Hepatocyte (in vitro differentiated cells): ENCODE measurements at regions not wholly inside any gene's neighbourhood (a gene's known extent, or its start where the extent isn't known, plus 50 kb on each side); places are given as distances from the start of the nearest gene placed in this dataset.

Source experiments
- DNase-seq: peaks from one replicate; pipeline ENCODE4 v3.0.0-alpha.2; 2016; ENCODE audit warnings: low spot score
- H2AFZ ChIP-seq: fragments of 200-600 bp; sonication (generic); 2 replicates; pipeline ENCODE4 v1.6.0; 2016; ENCODE audit warnings: antibody characterized with exemption, mild to moderate bottlenecking
- H3K27ac ChIP-seq: fragments of 200-600 bp; sonication (generic); 2 replicates; pipeline ENCODE4 v1.5.1; 2016; ENCODE audit warnings: mild to moderate bottlenecking
- H3K27me3 ChIP-seq: fragments of 200-600 bp; sonication (generic); 2 replicates; pipeline ENCODE4 v1.6.1; 2016
- H3K36me3 ChIP-seq: fragments of 200-600 bp; sonication (generic); replicated peaks from 2 replicates; pipeline ENCODE4 v1.5.1; 2016; ENCODE audit warnings: low read depth; ENCODE audit not compliant: insufficient read depth
- H3K4me1 ChIP-seq: fragments of 200-600 bp; sonication (generic); 2 replicates; pipeline ENCODE4 v1.5.1; 2016; ENCODE audit warnings: mild to moderate bottlenecking, moderate library complexity; ENCODE audit not compliant: insufficient read depth
- H3K4me2 ChIP-seq: fragments of 200-600 bp; sonication (generic); 2 replicates; pipeline ENCODE4 v1.6.0; 2016
- H3K4me3 ChIP-seq: fragments of 200-600 bp; sonication (generic); 2 replicates; pipeline ENCODE4 v1.5.1; 2016; ENCODE audit warnings: mild to moderate bottlenecking
- H3K79me2 ChIP-seq: fragments of 200-600 bp; sonication (generic); 2 replicates; pipeline ENCODE4 v1.6.0; 2017; ENCODE audit warnings: mild to moderate bottlenecking
- H3K9me2 ChIP-seq: fragments of 200-600 bp; sonication (generic); replicated peaks from 2 replicates; pipeline ENCODE4 v1.6.0; 2017; ENCODE audit warnings: mild to moderate bottlenecking; ENCODE audit not compliant: insufficient read depth
- H3K9me3 ChIP-seq: fragments of 200-600 bp; sonication (generic); 2 replicates; pipeline ENCODE4 v1.5.1; 2016; ENCODE audit warnings: low read depth, mild to moderate bottlenecking
- H4K20me1 ChIP-seq: fragments of 200-600 bp; sonication (generic); 2 replicates; pipeline ENCODE4 v1.6.0; 2016; ENCODE audit warnings: mild to moderate bottlenecking; ENCODE audit not compliant: insufficient read depth, poor library complexity, severe bottlenecking
- EZH2 ChIP-seq: fragments of 200-600 bp; sonication (generic); IDR thresholded peaks from 2 replicates; pipeline ENCODE4 v1.6.1; 2016; ENCODE audit warnings: antibody characterized with exemption, mild to moderate bottlenecking, borderline replicate concordance
- EZH2phosphoT487 ChIP-seq: fragments of 200-600 bp; sonication (generic); IDR thresholded peaks from one replicate; pipeline ENCODE4 v1.6.1; 2018; ENCODE audit warnings: antibody characterized with exemption, mild to moderate bottlenecking, low read depth, moderate library complexity; ENCODE audit not compliant: unreplicated experiment, severe bottlenecking
- WGBS: methylation state at CpG from one replicate; pipeline ENCODE4 v1.1.6; 2016; ENCODE audit warnings: low lambda C conversion rate; ENCODE audit errors: missing lambda C conversion rate; 5-methylcytosine and 5-hydroxymethylcytosine counted together
- TF ChIP-seq, protein P1 (sequence below): fragments of 200-600 bp; sonication (generic); IDR thresholded peaks from 2 replicates; pipeline ENCODE4 v1.5.1; 2016; ENCODE audit warnings: antibody characterized with exemption, mild to moderate bottlenecking; ENCODE audit not compliant: poor library complexity

DNA sequence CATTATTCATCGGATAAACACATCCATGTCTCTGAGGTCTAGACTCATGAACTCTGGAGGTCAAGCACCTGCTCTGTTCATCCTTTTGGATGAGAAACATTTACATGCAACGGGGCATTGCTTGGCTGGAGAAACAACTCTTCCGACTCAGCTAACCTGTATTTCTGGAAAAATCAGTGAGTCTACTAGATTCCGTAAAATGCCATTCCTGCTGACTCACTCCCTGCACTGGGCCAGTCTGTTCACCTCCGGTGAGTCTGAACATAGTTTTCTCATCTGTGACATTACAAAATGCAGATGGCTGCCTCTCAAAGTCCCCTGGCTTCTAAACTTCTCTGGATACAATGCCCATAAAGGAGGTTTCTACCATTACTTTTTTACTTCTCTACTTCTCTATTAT is 185.7 kb upstream of the HS3ST1 start:
- no peak overlapping the region for H2AFZ ChIP-seq
- peak; percentile 69 for DNase-seq
- H3K79me2 ChIP-seq: no peaks in the 10 kb centered on the region
- no peaks in the 10 kb centered on the region for H3K9me3 ChIP-seq
- TF ChIP-seq EZH2phosphoT487 (no peak), EZH2 (no peak)
- TF ChIP-seq, protein P1, sequence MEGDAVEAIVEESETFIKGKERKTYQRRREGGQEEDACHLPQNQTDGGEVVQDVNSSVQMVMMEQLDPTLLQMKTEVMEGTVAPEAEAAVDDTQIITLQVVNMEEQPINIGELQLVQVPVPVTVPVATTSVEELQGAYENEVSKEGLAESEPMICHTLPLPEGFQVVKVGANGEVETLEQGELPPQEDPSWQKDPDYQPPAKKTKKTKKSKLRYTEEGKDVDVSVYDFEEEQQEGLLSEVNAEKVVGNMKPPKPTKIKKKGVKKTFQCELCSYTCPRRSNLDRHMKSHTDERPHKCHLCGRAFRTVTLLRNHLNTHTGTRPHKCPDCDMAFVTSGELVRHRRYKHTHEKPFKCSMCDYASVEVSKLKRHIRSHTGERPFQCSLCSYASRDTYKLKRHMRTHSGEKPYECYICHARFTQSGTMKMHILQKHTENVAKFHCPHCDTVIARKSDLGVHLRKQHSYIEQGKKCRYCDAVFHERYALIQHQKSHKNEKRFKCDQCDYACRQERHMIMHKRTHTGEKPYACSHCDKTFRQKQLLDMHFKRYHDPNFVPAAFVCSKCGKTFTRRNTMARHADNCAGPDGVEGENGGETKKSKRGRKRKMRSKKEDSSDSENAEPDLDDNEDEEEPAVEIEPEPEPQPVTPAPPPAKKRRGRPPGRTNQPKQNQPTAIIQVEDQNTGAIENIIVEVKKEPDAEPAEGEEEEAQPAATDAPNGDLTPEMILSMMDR: no peak
- H4K20me1 ChIP-seq: no peaks in the 10 kb centered on the region
- no peaks in the 10 kb centered on the region for H3K36me3 ChIP-seq
- H3K9me2 ChIP-seq: no peaks in the 10 kb centered on the region
- no peak overlapping the region for H3K4me3 ChIP-seq
- H3K27ac ChIP-seq: peak overlapping the region; percentile 74
- 61% methylated on average over 5 of the region's 5 CpGs for WGBS
- H3K27me3 ChIP-seq: no peaks in the 10 kb centered on the region
- H3K4me2 ChIP-seq: no peak overlapping the region
- peaks cover 14% of the 10 kb centered on the region for H3K4me1 ChIP-seq

DNA sequence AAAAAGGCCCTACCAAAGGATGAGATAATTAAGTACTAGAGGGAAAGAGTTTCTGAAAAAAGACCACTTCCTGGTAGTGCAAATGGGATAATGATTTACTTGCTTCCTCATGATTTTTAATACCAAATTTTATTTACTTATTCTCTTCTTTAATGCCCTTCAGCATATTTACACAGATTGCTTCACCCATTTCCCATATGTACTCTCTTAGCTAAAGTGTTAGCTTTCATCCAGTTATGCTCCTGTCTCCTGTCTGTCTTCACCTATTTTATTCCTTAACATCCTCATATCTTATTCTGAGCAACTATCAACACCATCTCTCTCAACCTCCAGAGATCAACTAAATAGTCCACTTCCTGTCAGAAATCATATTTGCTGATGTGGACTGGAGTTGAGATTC is 183.2 kb upstream of the HS3ST1 start:
- Histone ChIP-seq H3K4me3 (no peak overlapping the region), H3K36me3 (no peaks in the 10 kb centered on the region), H4K20me1 (no peaks in the 10 kb centered on the region), H3K9me2 (no peaks in the 10 kb centered on the region), H3K27me3 (no peaks in the 10 kb centered on the region), H3K9me3 (no peaks in the 10 kb centered on the region), H3K79me2 (no peaks in the 10 kb centered on the region), H3K4me1 (no peaks in the 10 kb centered on the region), H3K27ac (no peak overlapping the region), H2AFZ (no peak overlapping the region), H3K4me2 (no peak overlapping the region)
- TF ChIP-seq EZH2phosphoT487: no peak
- no peak for TF ChIP-seq EZH2
- TF ChIP-seq, protein P1: no peak
- no peak for DNase-seq

DNA sequence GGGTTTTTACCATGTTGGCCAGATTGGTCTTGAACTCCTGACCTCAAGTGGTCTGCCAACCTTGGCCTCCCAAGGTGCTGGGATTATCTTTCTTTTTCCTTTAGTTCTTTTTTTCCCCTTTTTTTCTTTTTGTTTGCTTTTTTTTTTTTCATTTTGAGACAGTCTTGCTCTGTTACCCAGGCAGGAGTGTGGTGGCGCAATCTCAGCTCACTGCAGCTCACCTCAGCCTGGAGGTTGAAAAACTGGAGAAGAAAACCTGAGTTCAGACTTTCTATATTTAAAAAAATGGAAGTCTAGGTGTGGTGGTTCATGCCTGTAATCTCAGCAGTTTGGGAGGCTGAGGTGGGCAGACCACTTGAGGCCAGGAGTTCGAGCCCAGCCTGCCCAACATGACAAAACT is 181.1 kb upstream of the HS3ST1 start:
- H3K4me3 ChIP-seq: no peak overlapping the region
- no peaks in the 10 kb centered on the region for H3K36me3 ChIP-seq
- no peaks in the 10 kb centered on the region for H4K20me1 ChIP-seq
- no peaks in the 10 kb centered on the region for H3K27me3 ChIP-seq
- TF ChIP-seq EZH2phosphoT487 (no peak), EZH2 (no peak)
- TF ChIP-seq, protein P1: no peak
- H3K4me2 ChIP-seq: no peak overlapping the region
- no peaks in the 10 kb centered on the region for H3K9me3 ChIP-seq
- H3K9me2 ChIP-seq: no peaks in the 10 kb centered on the region
- H2AFZ ChIP-seq: no peak overlapping the region
- H3K4me1 ChIP-seq: no peaks in the 10 kb centered on the region
- H3K27ac ChIP-seq: no peak overlapping the region
- no peak for DNase-seq
- no peaks in the 10 kb centered on the region for H3K79me2 ChIP-seq
- WGBS: 92% methylated on average over 2 of the region's 2 CpGs

- DNase-seq: no peak
- Histone ChIP-seq H4K20me1 (no peaks in the 10 kb centered on the region), H3K79me2 (no peaks in the 10 kb centered on the region), H3K4me2 (no peak overlapping the region), H3K4me1 (no peaks in the 10 kb centered on the region), H3K9me2 (no peaks in the 10 kb centered on the region), H3K4me3 (no peak overlapping the region), H3K36me3 (no peaks in the 10 kb centered on the region), H3K27me3 (no peaks in the 10 kb centered on the region), H2AFZ (no peak overlapping the region), H3K9me3 (no peaks in the 10 kb centered on the region), H3K27ac (no peak overlapping the region)
- TF ChIP-seq EZH2: no peak
- TF ChIP-seq, protein P1: no peak
- no peak for TF ChIP-seq EZH2phosphoT487
These were observed 180.3 kb upstream of the HS3ST1 start for GRCh38 chr4:11608992-11609391.
